HEK293T (cell line): ENCODE measurements at regions not wholly inside any gene's neighbourhood (a gene's known extent, or its start where the extent isn't known, plus 50 kb on each side); places are given as distances from the start of the nearest gene placed in this dataset.

Experiments used
- ARNT ChIP-seq: fragments of 450-650 bp; IDR thresholded peaks from 2 replicates; pipeline ENCODE4 v1.6.1; 2017; ENCODE audit warnings: mild to moderate bottlenecking
- BHLHE40 ChIP-seq: fragments of 450-650 bp; IDR thresholded peaks from 2 replicates; pipeline ENCODE4 v1.6.1; 2016; ENCODE audit warnings: mild to moderate bottlenecking, moderate library complexity, borderline replicate concordance
- ELF4 ChIP-seq: fragments of 450-650 bp; IDR thresholded peaks from 2 replicates; pipeline ENCODE4 v1.6.1; 2017; ENCODE audit warnings: antibody characterized with exemption
- FOXA1 ChIP-seq: fragments of 450-650 bp; IDR thresholded peaks from 2 replicates; pipeline ENCODE4 v1.6.1; 2016; ENCODE audit warnings: mild to moderate bottlenecking
- FOXM1 ChIP-seq: fragments of 450-650 bp; IDR thresholded peaks from 2 replicates; pipeline ENCODE4 v1.6.1; 2017; ENCODE audit warnings: mild to moderate bottlenecking, borderline replicate concordance
- SUZ12 ChIP-seq: fragments of 450-650 bp; IDR thresholded peaks from 2 replicates; pipeline ENCODE4 v1.6.1; 2016; ENCODE audit warnings: mild to moderate bottlenecking
- TARDBP ChIP-seq: fragments of 450-650 bp; IDR thresholded peaks from 2 replicates; pipeline ENCODE4 v1.6.1; 2016

DNA sequence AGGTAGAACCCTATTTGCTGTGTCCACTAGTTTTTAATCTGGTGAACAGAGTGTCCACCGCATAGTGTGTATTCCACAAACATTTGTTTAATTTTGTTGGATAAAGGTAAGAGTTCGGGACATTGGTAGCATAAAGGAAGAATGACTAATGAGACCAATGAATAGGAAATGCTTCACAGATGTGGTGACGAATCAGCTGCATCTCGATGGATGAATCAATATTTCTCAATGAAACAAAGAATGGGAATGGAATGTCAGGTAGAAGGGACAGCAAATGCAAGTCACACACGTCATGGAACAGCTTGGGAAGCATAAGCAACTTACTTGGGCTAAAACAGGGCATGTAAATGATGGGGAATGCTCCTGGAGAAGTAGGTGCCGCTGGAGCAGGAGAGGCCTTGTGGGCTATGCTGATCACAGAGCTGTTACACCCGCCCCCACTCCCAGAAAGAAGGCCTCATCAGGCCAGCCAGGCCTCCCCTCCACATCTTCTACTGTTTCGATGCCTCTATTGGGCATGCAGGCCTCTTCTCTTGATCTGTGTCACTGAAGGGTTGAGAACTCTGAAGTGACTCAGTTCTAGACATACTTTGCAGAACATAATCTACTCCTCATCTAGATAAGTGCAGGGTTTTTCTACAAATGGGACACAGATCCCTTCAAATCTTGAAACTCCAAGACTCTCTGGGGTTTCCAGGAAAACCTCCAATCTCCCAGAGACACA, 120.0 kb upstream of the GADL1 start:
- TF ChIP-seq TARDBP = no peak
- TF ChIP-seq FOXM1 = no peak
- TF ChIP-seq BHLHE40 = no peak
- no peak for TF ChIP-seq ELF4
- no peak for TF ChIP-seq ARNT
- no peak for TF ChIP-seq SUZ12
- TF ChIP-seq FOXA1 = no peak
